PC-9 (cell line): ENCODE measurements at regions not wholly inside any gene's neighbourhood (a gene's known extent, or its start where the extent isn't known, plus 50 kb on each side); places are given as distances from the start of the nearest gene placed in this dataset.

Source experiments
- BruUV-seq: library from RNA; stranded (reverse); fragments of 400-500 nt; replicated peaks from 2 replicates; lab custom pipeline; 2021; lab: Mats Ljungman, UMichigan
- CTCF ChIA-PET: fragments of 300-600 bp; sonication (Branson Sonifier 250); formaldehyde crosslinking; loops from one replicate; lab custom pipeline; 2022; ENCODE audit warnings: antibody characterized with exemption; lab: Charles Lee
- POLR2A ChIA-PET: fragments of 300-600 bp; sonication (Branson Sonifier 250); formaldehyde crosslinking; loops from one replicate; lab custom pipeline; 2022; ENCODE audit warnings: antibody characterized with exemption; ENCODE audit not compliant: unreplicated experiment; lab: Charles Lee
- DNase-seq, 2 experiments: peaks; one replicate each; pipeline versions ENCODE4 v3.0.0 to v3.0.0-alpha.2; 2015 to 2022; ENCODE audit warnings: mixed read lengths in 1 of 2
- H2AFZ ChIP-seq: fragments of 200-600 bp; sonication (generic); 2 replicates; pipeline ENCODE4 v1.8.1; 2017; ENCODE audit warnings: antibody characterized with exemption
- H3F3A ChIP-seq: fragments of 200-600 bp; sonication (generic); 2 replicates; pipeline ENCODE4 v1.8.1; 2017; ENCODE audit warnings: antibody characterized with exemption, mild to moderate bottlenecking, low read depth; ENCODE audit not compliant: insufficient read depth
- H3K27ac ChIP-seq: fragments of 200-600 bp; sonication (generic); 2 replicates; pipeline ENCODE4 v1.6.1; 2016; ENCODE audit warnings: mixed run types
- H3K27me3 ChIP-seq: fragments of 200-600 bp; sonication (generic); 2 replicates; pipeline ENCODE4 v1.6.1; 2016; ENCODE audit warnings: low read depth, mixed run types; ENCODE audit not compliant: insufficient read depth
- H3K36me3 ChIP-seq: fragments of 200-600 bp; sonication (generic); 2 replicates; pipeline ENCODE4 v1.6.1; 2016; ENCODE audit warnings: low read depth, mixed run types
- H3K4me1 ChIP-seq: fragments of 200-600 bp; sonication (generic); replicated peaks from 2 replicates; pipeline ENCODE4 v1.6.1; 2016; ENCODE audit warnings: mixed run types; ENCODE audit not compliant: insufficient read depth
- H3K4me2 ChIP-seq: fragments of 200-600 bp; sonication (generic); 2 replicates; pipeline ENCODE4 v1.6.1; 2017; ENCODE audit warnings: mixed run types
- H3K4me3 ChIP-seq: fragments of 200-600 bp; sonication (generic); 2 replicates; pipeline ENCODE4 v1.6.1; 2016; ENCODE audit warnings: mixed run types
- H3K79me2 ChIP-seq: fragments of 200-600 bp; sonication (generic); 2 replicates; pipeline ENCODE4 v1.6.1; 2017; ENCODE audit warnings: low read depth, mixed run types
- H3K9me2 ChIP-seq: fragments of 200-600 bp; sonication (generic); 2 replicates; pipeline ENCODE4 v1.8.1; 2017; ENCODE audit warnings: mild to moderate bottlenecking; ENCODE audit not compliant: insufficient read depth
- H3K9me3 ChIP-seq: fragments of 200-600 bp; sonication (generic); 2 replicates; pipeline ENCODE4 v1.8.1; 2016; ENCODE audit warnings: low read depth; ENCODE audit not compliant: insufficient read depth
- H4K20me1 ChIP-seq: fragments of 200-600 bp; sonication (generic); 2 replicates; pipeline ENCODE4 v1.8.1; 2017; ENCODE audit not compliant: insufficient read depth
- EZH2 ChIP-seq: fragments of 200-600 bp; sonication (generic); IDR thresholded peaks from 2 replicates; pipeline ENCODE4 v1.8.0; 2017; ENCODE audit warnings: antibody characterized with exemption, low read depth
- intact Hi-C: fragments of 100-400 bp; cut with micrococcal nuclease; formaldehyde crosslinking; loops from one replicate; pipeline ENCODE4 v1.10.0; 2022; ENCODE audit not compliant: unreplicated experiment
- TF ChIP-seq, protein P1 (sequence below): fragments of 200-600 bp; sonication (generic); conservative IDR thresholded peaks from 2 replicates; pipeline ENCODE4 v1.6.1; 2017; ENCODE audit warnings: mixed run types, antibody characterized with exemption, mild to moderate bottlenecking, moderate library complexity

- DNase-seq: no peak
- H4K20me1 ChIP-seq: no peaks in the 10 kb centered on the region
- no peaks in the 10 kb centered on the region for H3K36me3 ChIP-seq
- H3K79me2 ChIP-seq: no peaks in the 10 kb centered on the region
- TF ChIP-seq, protein P1, sequence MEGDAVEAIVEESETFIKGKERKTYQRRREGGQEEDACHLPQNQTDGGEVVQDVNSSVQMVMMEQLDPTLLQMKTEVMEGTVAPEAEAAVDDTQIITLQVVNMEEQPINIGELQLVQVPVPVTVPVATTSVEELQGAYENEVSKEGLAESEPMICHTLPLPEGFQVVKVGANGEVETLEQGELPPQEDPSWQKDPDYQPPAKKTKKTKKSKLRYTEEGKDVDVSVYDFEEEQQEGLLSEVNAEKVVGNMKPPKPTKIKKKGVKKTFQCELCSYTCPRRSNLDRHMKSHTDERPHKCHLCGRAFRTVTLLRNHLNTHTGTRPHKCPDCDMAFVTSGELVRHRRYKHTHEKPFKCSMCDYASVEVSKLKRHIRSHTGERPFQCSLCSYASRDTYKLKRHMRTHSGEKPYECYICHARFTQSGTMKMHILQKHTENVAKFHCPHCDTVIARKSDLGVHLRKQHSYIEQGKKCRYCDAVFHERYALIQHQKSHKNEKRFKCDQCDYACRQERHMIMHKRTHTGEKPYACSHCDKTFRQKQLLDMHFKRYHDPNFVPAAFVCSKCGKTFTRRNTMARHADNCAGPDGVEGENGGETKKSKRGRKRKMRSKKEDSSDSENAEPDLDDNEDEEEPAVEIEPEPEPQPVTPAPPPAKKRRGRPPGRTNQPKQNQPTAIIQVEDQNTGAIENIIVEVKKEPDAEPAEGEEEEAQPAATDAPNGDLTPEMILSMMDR: no peak
- TF ChIP-seq EZH2: no peak
- CTCF ChIA-PET: no interaction called here
- H3K4me3 ChIP-seq: no peak overlapping the region
- no peak overlapping the region for H3K4me2 ChIP-seq
- H3F3A ChIP-seq: no peaks in the 10 kb centered on the region
- H3K4me1 ChIP-seq: no peaks in the 10 kb centered on the region
- no peaks in the 10 kb centered on the region for H3K9me3 ChIP-seq
- BruUV-seq: no TSS peak
- intact Hi-C loops: no loop called here
- no peak overlapping the region for H2AFZ ChIP-seq
- peaks cover 70% of the 10 kb centered on the region for H3K27me3 ChIP-seq
- no peaks in the 10 kb centered on the region for H3K9me2 ChIP-seq
- no peak overlapping the region for H3K27ac ChIP-seq
- POLR2A ChIA-PET: no interaction called here
Measured at GRCh38 chr12:131279281-131279921, 325.7 kb downstream of the ADGRD1 start.

DNA sequence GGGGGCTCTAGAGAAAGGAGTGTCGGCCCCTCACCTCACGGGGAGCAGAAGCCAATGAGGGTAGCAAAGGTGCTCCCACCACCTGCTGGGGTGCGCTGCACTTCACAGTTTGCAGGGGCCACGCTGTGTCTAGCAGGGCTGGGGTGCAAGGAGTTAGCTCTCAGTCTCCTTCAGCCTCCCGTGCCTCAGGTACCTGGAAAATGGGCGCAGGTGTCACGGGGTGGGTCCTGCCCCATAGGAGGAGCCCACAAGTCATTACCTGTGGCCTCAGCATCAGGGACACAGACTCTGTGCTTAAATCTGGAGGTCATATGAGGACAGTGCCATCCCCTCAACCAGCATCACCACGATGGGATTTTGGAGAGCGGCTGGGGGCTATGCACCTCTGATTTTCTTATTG lies 326.7 kb downstream of the ADGRD1 start:
- Histone ChIP-seq H3K27me3 (peaks cover 60% of the 10 kb centered on the region), H3K9me3 (no peaks in the 10 kb centered on the region), H3K4me1 (no peaks in the 10 kb centered on the region), H3K27ac (no peak overlapping the region), H3K4me3 (no peak overlapping the region), H3K36me3 (no peaks in the 10 kb centered on the region), H3K9me2 (no peaks in the 10 kb centered on the region), H3K4me2 (no peak overlapping the region), H3K79me2 (no peaks in the 10 kb centered on the region), H2AFZ (no peak overlapping the region), H3F3A (no peaks in the 10 kb centered on the region), H4K20me1 (no peaks in the 10 kb centered on the region)
- ChIA-PET POLR2A (no interaction called here), CTCF (no interaction called here)
- BruUV-seq: no TSS peak
- intact Hi-C loops: no loop called here
- TF ChIP-seq, protein P1: no peak
- TF ChIP-seq EZH2: no peak
- DNase-seq: no peak

GRCh38 chr12:131281016-131281415 lies 327.3 kb downstream of the ADGRD1 start:
- BruUV-seq: no TSS peak
- H3K4me2 ChIP-seq: no peak overlapping the region
- H3K79me2 ChIP-seq: no peaks in the 10 kb centered on the region
- TF ChIP-seq, protein P1: no peak
- no peak overlapping the region for H3K27ac ChIP-seq
- no peaks in the 10 kb centered on the region for H3K9me2 ChIP-seq
- POLR2A ChIA-PET: no interaction called here
- H3K27me3 ChIP-seq: peaks cover 54% of the 10 kb centered on the region
- CTCF ChIA-PET: no interaction called here
- no peaks in the 10 kb centered on the region for H3F3A ChIP-seq
- no peaks in the 10 kb centered on the region for H3K36me3 ChIP-seq
- DNase-seq: peak in 1 of 2 experiments; percentile 35
- no peaks in the 10 kb centered on the region for H4K20me1 ChIP-seq
- no peak overlapping the region for H2AFZ ChIP-seq
- H3K4me1 ChIP-seq: no peaks in the 10 kb centered on the region
- H3K4me3 ChIP-seq: no peak overlapping the region
- intact Hi-C loops: no loop called here
- no peaks in the 10 kb centered on the region for H3K9me3 ChIP-seq
